Colonic mucosa (tissue), 4 donors: ENCODE measurements at regions not wholly inside any gene's neighbourhood (a gene's known extent, or its start where the extent isn't known, plus 50 kb on each side); places are given as distances from the start of the nearest gene placed in this dataset.
A peak's percentile ranks its signal among the peaks of the same experiment; 100 is the strongest.

Experiments used
- DNase-seq: peaks from one replicate; pipeline ENCODE4 v3.0.0-alpha.2; 2020
- H3K27ac ChIP-seq: fragments of 200-600 bp; one replicate; pipeline ENCODE4 v1.8.0; 2021
- H3K27me3 ChIP-seq: fragments of 200-600 bp; one replicate; pipeline ENCODE4 v1.8.0; 2021
- H3K36me3 ChIP-seq: fragments of 200-600 bp; one replicate; pipeline ENCODE4 v1.8.0; 2021
- H3K4me1 ChIP-seq: fragments of 200-600 bp; one replicate; pipeline ENCODE4 v1.8.0; 2021; ENCODE audit warnings: mild to moderate bottlenecking
- H3K4me3 ChIP-seq: fragments of 200-600 bp; one replicate; pipeline ENCODE4 v1.8.0; 2021
- H3K9ac ChIP-seq, 2 donors: one replicate each; pipeline ENCODE4 v1.7.0; 2013; ENCODE audit warnings: control low read depth in 2 of 2, low read depth in 2 of 2, low read length in 2 of 2
- H3K9me3 ChIP-seq: fragments of 200-600 bp; one replicate; pipeline ENCODE4 v1.8.0; 2021
- intact Hi-C: fragments of 100-400 bp; cut with DNase I; formaldehyde crosslinking; loops from one replicate; pipeline ENCODE4 v1.14.1; 2022
- TF ChIP-seq, protein P1 (sequence below): fragments of 200-600 bp; IDR thresholded peaks from one replicate; pipeline ENCODE4 v1.8.0; 2022; ENCODE audit warnings: antibody characterized with exemption, mild to moderate bottlenecking
- donor health status: healthy.
- donor health status: DM: no; HTN: no; CAD: no.
- donor health status: DM: no; HTN: no; CAD: no.

DNA sequence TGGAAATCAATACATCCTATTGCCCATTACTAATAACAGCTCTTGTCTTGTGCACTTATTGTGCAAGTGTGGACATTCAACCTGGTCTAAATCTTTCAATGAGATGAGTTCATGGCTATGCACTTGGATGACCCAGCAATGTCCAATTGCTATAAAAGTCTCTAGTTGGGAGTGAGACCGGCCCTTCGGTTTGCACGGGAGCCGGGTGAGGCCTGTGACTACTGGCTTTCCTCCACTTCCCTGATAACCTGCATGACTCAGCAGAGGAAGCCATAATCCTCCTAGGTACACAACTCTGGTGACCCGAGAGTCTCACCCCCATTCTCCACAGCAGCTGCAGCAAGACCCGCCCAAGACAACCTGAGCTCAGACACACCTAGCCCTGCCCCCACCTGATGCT lies 135.9 kb upstream of the PAX6 start:
- no peaks in the 10 kb centered on the region for H3K27me3 ChIP-seq
- DNase-seq = peak; percentile 20
- H3K27ac ChIP-seq = no peak overlapping the region
- no peak overlapping the region for H3K4me3 ChIP-seq
- no peak overlapping the region for H3K9ac ChIP-seq
- no peaks in the 10 kb centered on the region for H3K36me3 ChIP-seq
- TF ChIP-seq, protein P1, sequence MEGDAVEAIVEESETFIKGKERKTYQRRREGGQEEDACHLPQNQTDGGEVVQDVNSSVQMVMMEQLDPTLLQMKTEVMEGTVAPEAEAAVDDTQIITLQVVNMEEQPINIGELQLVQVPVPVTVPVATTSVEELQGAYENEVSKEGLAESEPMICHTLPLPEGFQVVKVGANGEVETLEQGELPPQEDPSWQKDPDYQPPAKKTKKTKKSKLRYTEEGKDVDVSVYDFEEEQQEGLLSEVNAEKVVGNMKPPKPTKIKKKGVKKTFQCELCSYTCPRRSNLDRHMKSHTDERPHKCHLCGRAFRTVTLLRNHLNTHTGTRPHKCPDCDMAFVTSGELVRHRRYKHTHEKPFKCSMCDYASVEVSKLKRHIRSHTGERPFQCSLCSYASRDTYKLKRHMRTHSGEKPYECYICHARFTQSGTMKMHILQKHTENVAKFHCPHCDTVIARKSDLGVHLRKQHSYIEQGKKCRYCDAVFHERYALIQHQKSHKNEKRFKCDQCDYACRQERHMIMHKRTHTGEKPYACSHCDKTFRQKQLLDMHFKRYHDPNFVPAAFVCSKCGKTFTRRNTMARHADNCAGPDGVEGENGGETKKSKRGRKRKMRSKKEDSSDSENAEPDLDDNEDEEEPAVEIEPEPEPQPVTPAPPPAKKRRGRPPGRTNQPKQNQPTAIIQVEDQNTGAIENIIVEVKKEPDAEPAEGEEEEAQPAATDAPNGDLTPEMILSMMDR = no peak
- H3K9me3 ChIP-seq = no peaks in the 10 kb centered on the region
- H3K4me1 ChIP-seq = no peaks in the 10 kb centered on the region
- intact Hi-C loops = no loop called here

DNA sequence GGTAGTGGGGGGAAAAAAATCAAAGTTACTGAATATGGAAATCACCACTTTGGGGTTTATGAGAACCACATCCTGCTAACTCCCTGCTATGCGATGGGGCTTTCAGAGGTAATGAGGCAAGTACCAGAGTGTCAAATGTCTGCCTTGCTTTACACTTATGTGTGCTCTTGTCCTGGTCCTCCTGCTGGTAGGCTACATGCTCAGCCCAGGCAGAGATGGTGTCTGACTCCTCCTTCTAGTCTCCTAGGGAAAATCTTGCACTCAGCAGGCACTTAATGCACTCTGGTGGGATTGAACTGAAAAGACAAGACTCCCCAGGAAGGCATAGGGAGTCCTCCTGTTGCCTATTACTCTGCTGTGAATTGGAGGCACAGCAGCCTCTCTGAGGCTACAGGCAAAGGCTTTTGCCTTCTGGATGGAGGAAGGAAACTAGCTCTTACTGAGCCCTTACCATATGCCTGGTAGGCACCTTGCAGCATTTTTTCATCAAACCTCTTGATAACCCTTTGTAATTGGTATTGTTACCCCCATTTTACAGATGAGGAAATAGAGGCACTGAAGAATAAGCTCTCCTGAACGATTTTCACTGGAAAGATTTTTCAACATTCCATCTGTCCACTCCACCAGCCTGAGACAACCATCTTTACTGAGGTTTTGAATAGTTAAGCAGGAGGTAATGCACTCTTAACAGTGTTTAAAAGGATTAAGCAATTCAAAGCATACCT lies 132.1 kb upstream of the PAX6 start:
- Histone ChIP-seq H3K27me3 (no peaks in the 10 kb centered on the region), H3K9me3 (no peaks in the 10 kb centered on the region), H3K36me3 (no peaks in the 10 kb centered on the region), H3K4me3 (no peak overlapping the region), H3K9ac (no peak overlapping the region), H3K4me1 (no peaks in the 10 kb centered on the region), H3K27ac (no peak overlapping the region)
- TF ChIP-seq, protein P1 = no peak
- intact Hi-C loops = no loop called here
- DNase-seq = no peak

DNA sequence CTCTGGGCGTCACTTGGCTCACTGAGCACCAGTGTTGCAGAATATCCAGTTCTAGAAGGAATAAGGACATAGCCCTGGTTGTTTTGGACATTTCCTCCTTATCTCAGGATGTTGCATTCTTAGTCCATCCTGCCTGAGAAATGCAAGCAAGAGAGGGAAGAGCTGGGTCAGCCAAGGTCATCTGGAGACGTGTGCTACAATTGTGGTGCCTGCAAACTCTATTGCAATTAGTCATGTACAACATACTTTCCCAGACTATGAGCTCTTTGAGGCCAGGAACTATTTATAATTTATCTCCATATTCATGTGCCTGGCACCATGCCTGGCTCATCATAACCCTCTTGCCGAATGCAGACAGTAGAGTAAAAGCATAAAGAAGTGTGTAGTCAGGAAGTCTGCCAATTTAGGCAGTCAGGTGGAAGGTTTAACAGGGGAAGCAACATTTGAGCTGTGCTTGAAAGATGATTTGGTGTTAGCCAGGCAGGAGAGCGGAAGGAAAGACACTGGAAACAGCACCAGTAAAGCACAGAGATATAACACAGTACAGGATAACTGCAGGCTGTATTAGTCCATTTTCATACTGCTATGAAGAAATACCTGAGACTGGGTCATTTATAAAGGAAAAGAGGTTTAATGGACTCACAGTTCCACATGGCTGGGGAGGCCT lies 129.4 kb upstream of the PAX6 start:
- no peaks in the 10 kb centered on the region for H3K9me3 ChIP-seq
- DNase-seq = no peak
- intact Hi-C loops = no loop called here
- H3K4me3 ChIP-seq = no peak overlapping the region
- H3K36me3 ChIP-seq = no peaks in the 10 kb centered on the region
- no peak overlapping the region for H3K27ac ChIP-seq
- TF ChIP-seq, protein P1 = no peak
- H3K27me3 ChIP-seq = no peaks in the 10 kb centered on the region
- no peaks in the 10 kb centered on the region for H3K4me1 ChIP-seq
- no peak overlapping the region for H3K9ac ChIP-seq

DNA sequence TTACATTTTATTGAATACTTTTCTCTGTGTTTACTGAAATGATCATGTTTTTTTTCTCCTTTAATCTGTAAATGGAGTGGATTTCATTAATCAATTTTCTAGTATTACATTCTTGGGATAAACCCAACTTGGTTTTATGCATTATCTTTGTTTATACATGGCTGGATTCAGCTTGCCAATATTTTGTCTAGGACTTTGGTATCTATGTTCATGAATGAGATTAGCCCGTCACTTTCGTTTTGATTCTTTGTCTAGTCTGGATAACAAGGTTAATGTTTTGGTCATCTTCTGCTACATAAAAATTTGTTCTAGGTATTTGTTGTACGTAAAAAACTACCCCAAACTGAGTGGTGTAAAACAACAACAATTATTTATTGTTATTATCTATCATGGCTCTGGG lies 127.9 kb upstream of the PAX6 start:
- no peak overlapping the region for H3K27ac ChIP-seq
- no peaks in the 10 kb centered on the region for H3K27me3 ChIP-seq
- H3K4me3 ChIP-seq = no peak overlapping the region
- no peak overlapping the region for H3K9ac ChIP-seq
- H3K4me1 ChIP-seq = no peaks in the 10 kb centered on the region
- DNase-seq = no peak
- TF ChIP-seq, protein P1 = no peak
- no peaks in the 10 kb centered on the region for H3K9me3 ChIP-seq
- intact Hi-C loops = no loop called here
- H3K36me3 ChIP-seq = no peaks in the 10 kb centered on the region

DNA sequence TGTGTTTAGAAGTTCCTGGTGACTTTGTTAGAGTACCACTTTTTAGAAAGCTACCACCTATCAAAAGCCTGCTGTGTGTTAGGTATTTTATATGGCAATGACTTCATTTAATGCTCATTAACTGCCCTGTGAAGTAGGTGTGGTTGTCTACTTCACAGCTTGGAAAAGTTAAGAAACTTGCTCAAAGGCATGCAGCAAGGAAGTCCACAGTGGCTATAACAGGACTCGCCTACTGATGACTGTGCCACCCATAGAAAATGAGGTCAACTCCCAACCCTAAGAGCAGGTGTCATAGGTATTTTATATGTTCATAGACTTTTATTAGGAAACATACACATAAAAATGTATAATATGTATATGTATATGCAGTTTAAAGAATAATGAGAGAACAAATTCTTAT lies 125.2 kb upstream of the PAX6 start:
- Histone ChIP-seq H3K4me1 (no peaks in the 10 kb centered on the region), H3K27me3 (no peaks in the 10 kb centered on the region), H3K9ac (no peak overlapping the region), H3K9me3 (no peaks in the 10 kb centered on the region), H3K36me3 (no peaks in the 10 kb centered on the region), H3K4me3 (no peak overlapping the region), H3K27ac (no peak overlapping the region)
- no peak for DNase-seq
- TF ChIP-seq, protein P1 = no peak
- intact Hi-C loops = no loop called here
